Superior temporal gyrus (tissue), 1 donor: ENCODE measurements at regions not wholly inside any gene's neighbourhood (a gene's known extent, or its start where the extent isn't known, plus 50 kb on each side); places are given as distances from the start of the nearest gene placed in this dataset.

Experiments
- DNase-seq: peaks from one replicate; pipeline ENCODE4 v3.0.0-alpha.2; 2016; ENCODE audit errors: extremely low spot score

GRCh38 chr6:127641905-127642304 is 64.9 kb downstream of the C6orf58 start:
- DNase-seq: peak; percentile 17
